ENCODE measurements at regions not wholly inside any gene's neighbourhood (a gene's known extent, or its start where the extent isn't known, plus 50 kb on each side); places are given as distances from the start of the nearest gene placed in this dataset.
A peak's percentile ranks its signal among the peaks of the same experiment; 100 is the strongest.

DNA sequence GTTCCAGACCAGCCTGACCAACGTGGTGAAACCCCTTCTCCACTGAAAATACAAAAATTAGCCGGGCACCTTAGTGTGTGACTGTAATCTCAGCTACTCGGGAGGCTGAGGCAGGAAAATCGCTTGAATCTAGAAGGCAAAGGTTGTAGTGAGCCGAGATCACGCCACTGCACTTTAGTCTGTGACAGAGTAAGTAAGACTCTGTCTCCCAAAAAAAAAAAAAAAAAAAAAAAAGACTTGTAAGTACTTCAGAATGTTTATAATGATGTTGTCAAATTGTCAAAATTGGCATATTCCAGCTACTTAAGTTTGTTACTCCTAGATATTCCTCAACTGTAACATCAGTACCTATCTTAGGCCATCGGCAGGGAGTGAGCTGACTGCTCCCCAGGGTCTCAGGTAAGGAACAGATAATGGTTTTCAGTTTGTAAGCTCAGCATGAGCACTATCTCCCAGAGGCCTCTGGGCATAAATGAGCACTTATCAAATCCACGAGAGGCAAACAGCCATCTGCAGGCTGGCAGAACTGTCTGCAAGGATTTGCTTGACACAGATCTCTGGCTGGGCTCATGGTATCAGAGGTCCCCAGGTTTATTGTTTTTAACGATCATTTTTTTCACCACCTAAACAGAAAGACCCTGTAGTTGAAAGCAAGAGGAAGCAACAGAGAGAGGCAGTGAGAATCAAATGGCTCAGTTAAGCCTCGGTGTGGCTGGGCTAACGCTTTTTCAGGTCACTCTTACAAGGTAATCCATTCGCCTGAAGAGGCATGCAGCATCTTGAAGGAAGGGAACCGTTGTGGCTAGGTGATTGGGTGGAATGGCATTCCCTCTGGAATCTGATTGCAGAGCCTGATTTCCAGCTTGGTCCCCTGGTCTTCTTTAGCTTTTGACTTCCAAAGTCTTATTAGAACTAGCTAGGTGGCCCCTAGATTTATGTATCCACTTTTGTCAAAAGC, 115.9 kb downstream of the LY86 start:
- no peak for DNase-seq (ENCODE audit: low read depth)

DNA sequence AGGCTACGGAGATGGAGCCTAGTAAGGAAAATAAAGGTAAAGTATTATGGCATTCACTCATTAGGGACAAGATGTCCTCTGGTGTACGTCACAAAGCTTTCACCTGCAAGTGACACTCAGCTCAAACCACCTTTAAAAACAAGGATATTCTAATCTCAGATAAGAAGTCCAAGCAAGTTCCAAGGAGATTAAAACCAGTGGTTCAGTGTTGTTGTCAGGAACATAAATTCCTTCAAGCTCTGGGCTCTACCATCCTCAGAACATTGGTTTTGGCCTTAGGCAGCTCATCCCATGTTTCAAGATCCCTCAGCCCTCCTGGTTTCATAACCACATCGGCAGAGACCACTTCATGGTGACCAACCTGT, 116.5 kb downstream of the LY86 start:
- DNase-seq (ENCODE audit: low read depth) = no peak

DNA sequence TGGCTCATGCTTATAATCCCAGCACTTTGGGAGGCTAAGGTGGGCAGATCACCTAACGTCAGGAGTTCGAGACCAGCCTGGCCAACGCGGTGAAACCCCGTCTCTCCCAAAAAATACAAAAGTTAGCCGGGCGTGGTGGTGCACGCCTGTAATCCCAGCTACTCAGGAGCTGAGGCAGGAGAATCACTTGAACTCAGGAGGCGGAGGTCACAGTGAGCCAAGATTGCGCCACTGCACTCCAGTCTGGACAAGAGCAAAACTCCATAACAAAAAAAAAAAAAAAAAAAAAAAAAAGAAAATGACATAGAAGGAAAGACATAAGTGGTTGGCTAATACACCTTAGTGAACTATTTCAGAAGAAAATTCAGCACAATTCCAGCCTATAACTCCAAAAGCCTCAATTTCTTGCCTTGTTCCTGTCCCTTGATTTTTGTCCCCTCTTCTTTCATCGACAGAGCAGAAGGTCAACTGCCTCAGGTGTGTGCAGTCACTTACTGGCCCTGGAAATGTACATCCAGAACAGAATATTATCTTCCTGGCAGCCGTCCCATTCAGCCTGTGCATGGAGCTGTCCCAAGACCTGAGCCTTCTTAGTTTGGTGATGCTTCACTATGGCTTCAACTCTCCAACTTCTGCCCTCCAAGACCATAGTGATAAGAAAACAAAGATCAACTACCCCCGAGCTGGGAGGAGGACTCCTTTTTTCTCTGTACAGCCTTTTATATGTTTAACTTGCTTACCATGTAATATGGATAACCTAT, 117.6 kb downstream of the LY86 start:
- DNase-seq (ENCODE audit: low read depth) = no peak

DNA sequence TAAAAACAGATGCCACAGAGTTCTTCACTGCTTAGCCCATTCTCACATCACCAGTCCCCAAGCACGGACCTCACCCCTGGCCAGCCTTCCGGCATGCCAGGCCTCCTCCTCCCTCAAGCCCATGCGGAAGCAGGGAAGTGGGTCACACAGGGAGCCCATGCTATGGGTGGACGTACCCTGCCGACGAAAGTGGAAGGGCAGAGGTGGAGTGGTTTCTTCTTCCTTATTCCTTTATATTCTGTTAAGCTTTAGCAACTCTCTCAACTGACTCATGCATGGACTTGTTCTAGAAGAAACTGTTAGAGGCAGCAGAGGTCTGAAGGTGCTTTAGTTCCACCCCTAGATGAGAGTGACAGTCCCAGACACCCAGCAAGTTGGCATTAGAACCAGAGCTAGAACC, 118.6 kb downstream of the LY86 start:
- no peak for DNase-seq (ENCODE audit: low read depth)

DNA sequence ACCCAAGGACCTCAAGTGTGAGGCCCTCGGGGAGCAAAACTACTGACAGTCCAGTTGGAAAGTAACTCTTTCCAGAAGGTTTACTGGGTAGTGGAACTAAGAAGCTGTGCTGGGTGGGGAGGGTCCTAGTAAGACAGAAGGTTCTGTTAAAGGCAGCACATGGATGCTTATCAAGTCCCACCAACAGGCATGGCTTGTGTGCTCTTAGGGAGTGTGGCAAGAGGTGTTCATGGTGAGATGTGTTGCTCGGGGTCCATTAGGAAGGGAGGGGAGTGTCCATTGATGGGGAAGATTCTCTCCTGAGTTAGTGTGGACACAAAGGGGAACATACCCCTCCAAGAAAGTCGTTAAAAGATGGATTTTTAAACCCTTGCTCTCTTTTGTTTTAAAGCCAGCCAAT, 120.6 kb downstream of the LY86 start:
- no peak for DNase-seq (ENCODE audit: low read depth)

DNA sequence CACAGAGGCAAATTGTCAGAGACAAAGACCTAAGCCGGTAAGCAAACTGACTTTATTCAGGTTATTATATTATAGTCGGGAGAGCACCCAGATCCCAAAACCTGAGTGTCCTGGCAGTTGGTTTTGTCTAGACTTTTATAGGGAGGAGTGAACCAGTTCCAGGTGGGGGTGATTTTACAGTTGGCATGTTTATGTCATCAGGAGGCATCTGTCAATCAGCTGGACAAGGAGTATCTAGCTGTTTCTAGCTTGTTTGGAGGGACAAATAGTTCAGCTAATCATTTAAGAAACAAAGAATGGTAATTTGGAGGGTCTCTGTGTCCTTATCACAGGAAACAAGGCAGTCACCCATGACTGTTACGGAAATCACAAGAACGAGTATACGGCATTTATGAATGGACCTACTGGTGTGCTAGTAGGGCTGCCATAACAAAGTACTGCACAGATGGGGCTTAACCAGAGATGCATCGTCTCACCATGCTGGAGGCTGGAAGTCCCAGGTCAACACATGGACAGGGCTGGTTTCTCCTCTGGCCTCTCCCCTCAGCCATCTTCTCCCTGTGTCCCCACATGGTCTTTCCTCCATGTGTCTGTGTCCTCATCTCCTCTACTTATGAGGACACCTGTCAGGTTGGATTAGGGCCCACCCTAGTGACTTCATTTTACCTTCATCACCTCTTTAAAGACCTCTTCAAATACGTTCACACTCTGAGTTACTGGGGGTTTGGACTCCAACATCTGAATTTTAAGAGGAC, 122.7 kb downstream of the LY86 start:
- no peak for DNase-seq (ENCODE audit: low read depth)

DNA sequence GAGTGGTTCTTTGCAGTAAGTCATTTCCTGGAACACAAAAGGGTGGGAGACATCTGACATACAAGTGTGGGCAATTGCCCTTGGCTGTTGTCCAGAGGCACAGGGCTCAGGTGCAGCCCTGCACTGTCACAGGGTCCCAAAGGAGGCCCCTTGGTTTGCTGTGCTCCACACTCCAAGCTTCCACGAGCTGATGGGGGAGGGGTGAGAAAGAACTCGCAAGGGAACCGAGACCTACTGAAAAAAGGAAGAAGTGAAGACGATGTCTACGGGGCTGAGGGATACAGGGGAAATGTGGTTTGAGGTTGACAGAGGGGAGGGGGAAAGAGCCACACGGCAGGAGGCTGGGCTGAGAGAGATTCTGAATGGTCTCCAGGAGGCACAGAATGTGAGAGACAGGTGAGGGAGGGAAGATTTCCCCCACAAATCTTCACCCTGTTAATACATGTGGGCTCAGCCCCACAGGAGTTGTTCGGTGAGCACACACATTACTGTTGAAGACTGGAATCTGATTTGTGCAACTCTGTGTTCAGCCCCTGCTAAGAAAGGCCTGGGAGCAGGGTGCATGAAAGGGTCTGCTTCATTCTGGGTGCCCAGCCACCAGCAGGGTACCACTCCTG, 123.4 kb downstream of the LY86 start:
- no peak for DNase-seq (ENCODE audit: low read depth)

DNA sequence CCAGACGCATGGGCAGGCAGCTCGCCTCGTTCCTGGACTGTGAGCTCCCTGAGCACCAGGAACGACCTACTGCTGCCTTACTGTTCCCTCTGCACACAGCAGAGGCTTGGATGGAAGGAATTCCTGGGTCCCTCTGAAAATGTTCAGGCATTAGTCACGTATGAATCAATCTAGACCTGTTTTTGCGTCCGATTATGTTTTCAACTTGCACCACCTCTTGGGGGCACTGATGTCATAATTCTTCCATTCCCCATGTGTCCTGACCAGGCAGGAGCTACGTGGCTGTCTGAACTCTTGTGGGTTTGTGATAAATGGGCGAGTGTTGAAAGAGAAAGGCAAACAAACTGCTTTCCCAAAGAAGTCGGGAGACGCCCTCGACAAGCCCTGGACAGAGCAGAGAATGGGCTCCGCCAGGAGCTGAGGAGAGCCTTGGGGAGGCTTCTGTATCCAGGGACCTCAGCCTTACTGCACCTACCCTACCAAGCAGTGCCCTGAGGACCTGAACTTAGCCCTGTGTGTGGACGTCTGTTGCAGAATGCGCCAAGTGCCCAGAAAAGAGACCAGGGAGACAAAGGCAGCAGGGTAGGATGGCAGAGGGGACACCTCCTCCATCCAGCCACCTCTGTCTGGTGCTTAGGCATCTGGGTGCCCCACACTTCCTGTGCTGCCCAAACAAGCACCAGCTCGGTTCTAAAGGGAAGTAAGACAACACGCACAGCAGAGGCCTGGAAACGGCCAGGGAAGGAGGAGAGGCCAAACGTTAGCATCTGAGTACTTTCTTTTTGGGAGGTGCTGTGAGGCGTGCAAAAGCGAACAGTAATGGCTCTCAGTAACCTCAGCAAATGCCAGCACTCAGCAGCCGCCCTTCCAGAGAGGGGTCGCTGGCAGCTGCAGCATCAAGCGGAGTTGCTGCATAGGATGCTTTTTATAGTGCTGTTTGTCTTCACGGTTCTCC, 124.2 kb downstream of the LY86 start:
- DNase-seq (ENCODE audit: low read depth) = peak; percentile 74

DNA sequence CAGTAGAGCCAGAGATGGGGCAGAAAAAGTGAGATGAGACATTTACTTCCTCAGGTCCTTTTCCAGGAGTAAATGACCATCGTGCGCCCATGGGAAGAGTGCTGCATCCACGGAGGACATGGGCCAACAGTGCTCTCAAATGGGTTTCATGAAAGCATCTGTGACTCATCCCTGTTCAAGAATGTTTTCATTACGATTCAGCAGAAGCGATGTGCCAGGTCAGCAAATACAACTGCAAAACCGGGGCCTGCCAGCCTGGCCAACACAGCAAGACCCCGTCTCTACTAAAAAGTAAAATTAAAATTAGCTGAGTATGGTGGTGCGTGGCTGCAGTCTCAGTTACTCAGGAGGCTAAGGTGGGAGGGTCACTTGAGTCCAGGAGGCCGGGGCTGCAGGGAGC, 125.1 kb downstream of the LY86 start:
- peak; percentile 14 for DNase-seq (ENCODE audit: low read depth)

DNA sequence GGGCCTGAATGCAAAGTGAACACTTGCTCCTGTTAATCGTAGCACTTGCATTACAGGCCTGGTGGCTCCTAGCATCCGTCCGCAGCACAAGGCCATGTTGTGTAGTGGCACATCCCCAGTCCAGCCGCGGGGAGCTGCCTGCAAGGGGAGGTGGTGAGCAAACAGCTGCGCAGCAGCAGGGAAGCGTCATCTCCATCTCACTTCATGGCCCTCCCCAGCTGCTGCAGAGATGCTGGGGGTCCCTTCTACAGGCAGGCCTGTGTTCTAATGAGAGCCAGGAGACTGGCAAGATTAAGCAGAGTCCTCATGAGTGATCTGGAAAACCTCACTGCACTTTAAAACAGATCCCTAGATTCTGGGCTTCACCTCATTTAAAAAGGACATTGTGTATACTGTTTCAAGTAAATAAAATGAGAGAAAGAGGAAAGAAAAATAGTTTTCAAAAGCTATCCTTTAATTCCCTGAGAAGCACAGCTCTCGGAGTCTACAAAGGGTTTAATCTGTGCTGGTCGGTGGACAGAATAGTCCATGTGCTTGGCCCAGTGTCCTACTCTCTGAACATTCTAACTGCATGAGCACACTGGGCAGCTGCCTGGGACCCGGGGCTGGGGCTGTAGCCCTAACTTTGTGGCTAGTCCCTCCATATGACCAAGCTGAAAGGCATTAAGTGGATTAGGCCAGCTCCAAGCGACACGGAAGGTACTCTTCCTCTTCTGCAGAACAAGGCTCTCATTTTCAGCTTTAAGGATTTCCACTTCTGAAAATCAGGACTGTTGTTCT, 125.8 kb downstream of the LY86 start:
- no peak for DNase-seq (ENCODE audit: low read depth)

DNA sequence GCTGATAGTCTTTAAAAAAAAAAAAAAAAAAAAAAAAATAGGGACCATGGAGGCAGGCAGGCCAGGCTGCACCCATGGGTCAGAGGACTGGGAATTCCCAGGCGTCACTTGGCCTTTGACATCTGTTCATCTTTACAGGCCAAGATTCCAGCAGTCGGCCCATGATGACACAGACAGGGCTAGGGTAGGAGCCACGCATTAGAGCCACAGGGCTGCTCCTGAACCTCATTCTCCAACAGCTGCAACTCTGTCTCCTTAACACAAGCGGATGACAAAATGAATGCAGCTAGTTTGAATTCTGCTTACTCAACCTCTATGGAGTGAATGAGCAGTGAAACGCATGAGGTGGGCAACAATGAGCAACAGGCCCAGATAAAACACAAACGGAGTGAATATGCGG, 126.4 kb downstream of the LY86 start:
- DNase-seq (ENCODE audit: low read depth) = no peak

DNA sequence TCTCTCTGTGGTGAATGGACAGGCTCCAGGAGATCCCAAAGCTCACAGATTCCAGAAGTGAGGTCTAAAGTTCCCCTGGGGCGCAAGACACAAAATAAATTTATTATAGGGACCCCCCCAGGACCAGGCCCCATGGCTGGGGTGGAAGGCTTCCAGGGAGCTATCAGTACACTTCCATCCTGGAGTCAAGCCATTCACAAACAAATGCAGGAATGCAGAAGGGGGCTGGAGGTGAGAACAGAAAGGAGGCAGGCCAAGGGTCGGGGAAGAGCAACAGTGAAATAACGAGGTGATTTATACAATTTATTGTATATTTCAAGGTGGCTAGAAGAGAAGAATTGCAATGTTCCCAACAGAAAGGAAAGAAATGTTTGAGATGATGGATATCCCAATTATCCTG, 126.9 kb downstream of the LY86 start:
- no peak for DNase-seq (ENCODE audit: low read depth)

DNA sequence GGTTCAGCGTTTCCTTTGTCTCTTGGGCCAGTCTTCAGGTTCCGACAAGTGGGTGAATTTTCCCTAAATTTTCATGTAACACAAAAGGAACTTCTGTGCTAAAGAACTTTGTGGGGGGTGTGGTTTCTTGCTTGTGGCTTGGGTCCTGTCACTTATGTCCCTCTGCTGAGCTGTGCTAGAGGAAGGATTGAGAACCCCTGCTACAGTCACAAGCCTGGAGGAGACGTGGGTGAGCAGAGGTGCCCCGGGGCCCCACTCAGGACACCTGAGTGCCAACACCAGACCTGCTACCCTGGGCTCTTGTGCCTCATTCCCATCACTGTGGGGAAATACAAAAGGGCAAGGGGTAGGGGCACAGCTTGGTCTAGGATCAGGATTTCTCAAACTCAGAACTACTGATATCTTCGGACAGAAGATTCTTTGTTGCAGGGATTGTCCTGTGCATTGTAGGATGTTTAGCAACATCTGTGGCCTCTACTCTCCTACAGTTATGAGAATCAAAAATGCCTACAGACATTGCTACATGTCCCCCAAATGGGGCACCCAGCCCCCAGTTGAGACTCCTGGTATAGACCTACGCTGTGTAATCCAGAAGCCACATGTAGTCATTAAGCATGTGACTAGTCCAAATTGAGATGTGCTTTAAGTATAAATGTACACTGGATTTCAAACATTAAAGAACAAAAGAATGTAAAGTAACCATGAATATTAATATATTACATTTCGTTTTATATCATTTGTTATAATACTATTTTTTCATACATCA, 128.7 kb downstream of the LY86 start:
- no peak for DNase-seq (ENCODE audit: low read depth)

DNA sequence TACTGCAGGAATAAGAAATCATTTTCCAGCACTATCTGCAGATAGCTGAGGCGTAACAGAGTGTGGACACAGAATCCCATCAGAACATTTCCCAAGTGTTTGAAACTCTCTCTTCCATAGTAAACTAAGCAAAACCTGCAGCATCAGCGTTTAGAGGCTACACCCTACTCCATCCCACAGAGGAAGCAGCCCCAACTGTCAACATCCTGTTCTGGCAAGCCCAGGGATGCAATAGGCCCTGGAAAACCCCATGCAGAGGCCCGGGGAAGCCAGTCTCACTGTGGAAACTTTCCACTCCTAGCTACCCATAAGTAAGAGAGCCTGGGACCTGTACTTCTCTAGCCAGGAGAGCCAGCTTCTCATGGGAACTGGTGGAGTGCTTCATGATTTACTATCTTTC, 129.4 kb downstream of the LY86 start:
- no peak for DNase-seq (ENCODE audit: low read depth)

DNA sequence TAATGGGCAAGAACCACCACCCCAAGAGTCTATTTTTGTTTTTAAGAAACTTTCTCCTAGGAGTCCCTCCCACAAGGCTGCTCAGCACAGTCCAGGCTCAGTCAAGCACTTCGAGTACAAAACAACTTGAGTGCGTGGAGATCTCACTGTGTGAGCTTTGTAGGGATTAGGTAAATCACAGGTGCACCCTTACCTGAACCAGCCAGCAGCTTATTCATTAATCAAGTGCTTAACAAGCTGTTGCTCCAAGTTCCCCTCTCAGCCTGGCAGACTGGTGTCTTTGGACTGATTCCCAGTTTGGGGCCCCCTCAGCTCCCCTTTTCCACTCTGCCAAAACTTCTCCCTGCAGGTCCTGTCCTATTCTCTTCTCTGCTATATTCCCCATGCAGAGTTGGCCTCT, 133.1 kb downstream of the LY86 start:
- DNase-seq (ENCODE audit: low read depth) = no peak

DNA sequence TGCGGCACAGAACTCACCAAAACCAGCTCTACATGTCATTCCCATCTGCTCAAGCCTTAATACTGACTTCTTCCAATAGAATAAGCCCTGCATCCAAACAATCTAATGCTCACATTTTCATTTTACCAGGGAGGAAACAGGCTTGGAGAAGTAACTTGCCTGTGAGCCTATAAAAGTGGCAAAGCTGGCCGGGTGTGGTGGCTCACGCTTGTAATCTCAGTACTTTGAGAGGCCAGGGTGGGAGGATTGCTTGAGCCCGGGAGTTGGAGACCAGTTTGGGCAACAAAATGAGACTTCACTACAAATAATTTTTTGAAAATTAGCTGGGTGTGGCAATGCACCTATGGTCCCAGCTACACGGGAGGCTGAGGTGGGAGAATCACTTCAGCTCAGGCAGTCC, 133.7 kb downstream of the LY86 start:
- DNase-seq (ENCODE audit: low read depth) = no peak

DNA sequence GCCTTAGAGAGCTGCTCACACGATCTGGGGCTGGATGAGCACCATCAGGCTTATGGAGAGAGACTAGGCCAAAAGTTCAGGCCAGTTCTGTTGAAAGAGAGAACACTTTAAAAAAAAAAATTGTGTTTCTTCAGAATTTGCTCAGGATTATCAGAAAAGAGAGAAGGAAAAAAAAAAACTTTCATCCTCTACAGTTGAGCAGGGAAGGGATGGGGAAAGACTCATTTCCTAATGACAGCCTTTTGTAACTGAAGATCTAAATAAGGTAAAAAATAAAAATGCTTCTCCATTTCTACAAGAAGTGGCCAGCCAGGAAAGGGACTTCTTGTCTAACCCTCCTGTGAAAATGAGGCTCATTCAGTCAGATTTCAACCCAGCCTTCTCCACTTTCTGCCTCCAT, 134.8 kb downstream of the LY86 start:
- DNase-seq (ENCODE audit: low read depth) = no peak

DNA sequence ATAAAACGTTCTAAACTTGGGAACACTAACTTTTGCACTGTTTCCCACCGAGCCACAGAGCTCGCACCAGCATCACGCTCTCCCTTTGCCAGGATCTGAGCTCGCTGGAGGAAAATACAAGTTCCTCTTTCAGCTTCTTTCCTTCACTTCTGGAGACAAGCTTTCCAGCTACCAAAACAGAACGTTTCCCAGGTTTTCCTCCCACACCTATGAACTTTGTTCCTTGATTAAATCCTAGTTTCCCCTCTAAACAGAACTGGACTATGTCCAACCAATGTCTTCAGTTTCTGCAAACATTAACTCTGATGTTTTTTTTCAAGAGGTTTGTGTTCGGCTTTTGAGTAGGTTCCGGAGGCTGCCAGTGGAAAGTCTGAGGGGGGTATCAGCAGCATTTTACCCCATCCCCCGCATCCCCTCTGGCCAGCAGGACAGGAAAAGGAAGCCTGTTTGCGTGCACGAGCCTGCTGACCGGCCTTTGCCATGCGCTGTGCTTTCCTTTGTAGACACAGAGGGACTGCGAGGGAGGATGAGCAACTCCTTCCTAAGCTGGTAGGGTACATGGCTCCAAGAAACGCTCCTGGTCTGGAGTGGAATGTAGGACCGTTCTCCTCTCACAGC, 135.5 kb downstream of the LY86 start:
- DNase-seq (ENCODE audit: low read depth) = no peak
